Upper lobe of left lung (tissue), 6 donors: ENCODE measurements at regions not wholly inside any gene's neighbourhood (a gene's known extent, or its start where the extent isn't known, plus 50 kb on each side); places are given as distances from the start of the nearest gene placed in this dataset.

Source experiments
- ATAC-seq, 2 donors: fragments of 200-7000 bp; cut with Tn5 transposase; one replicate each; pipeline ENCODE4 v1.9.1; 2022; ENCODE audit warnings: mild to moderate bottlenecking in 2 of 2, moderate library complexity in 2 of 2; ENCODE audit not compliant: low FRiP score in 2 of 2
- DNase-seq, 2 donors: peaks; one replicate each; pipeline ENCODE4 v3.0.0-alpha.2; 2019 to 2020
- H3K27ac ChIP-seq, 4 donors: fragments of 200-600 bp; sonication (generic); one replicate each; pipeline ENCODE4 v1.5.1; 2016 to 2019
- H3K27me3 ChIP-seq, 4 donors: fragments of 200-600 bp; sonication (generic); one replicate each; pipeline ENCODE4 v1.5.1; 2017 to 2019
- H3K36me3 ChIP-seq, 4 donors: fragments of 200-600 bp; sonication (generic); one replicate each; pipeline ENCODE4 v1.5.1; 2016 to 2019
- H3K4me1 ChIP-seq, 4 donors: fragments of 200-600 bp; sonication (generic); one replicate each; pipeline ENCODE4 v1.5.1; 2018 to 2019
- H3K4me3 ChIP-seq, 4 donors: fragments of 200-600 bp; sonication (generic); one replicate each; pipeline ENCODE4 v1.5.1; 2017 to 2019; ENCODE audit warnings: mild to moderate bottlenecking in 2 of 4, moderate library complexity in 1 of 4
- H3K9me3 ChIP-seq, 4 donors: fragments of 200-600 bp; sonication (generic); one replicate each; pipeline ENCODE4 v1.5.1; 2018 to 2019
- CTCF ChIP-seq, 6 experiments: fragments of 450-650 bp in 4 of 6; fragments of 200-600 bp in 2 of 6; sonication (generic) in 2 of 6; IDR thresholded peaks; one replicate each; pipeline ENCODE4 v1.5.1; 2016 to 2019; ENCODE audit warnings: antibody characterized with exemption in 6 of 6
- EP300 ChIP-seq, 4 donors: sonication (generic); formaldehyde crosslinking; IDR thresholded peaks; one replicate each; pipeline ENCODE4 v1.5.1; 2017; ENCODE audit warnings: antibody characterized with exemption in 4 of 4, control low read depth in 2 of 4
- POLR2A ChIP-seq, 4 donors: fragments of 450-650 bp; IDR thresholded peaks; one replicate each; pipeline ENCODE4 v1.5.1; 2016 to 2017; ENCODE audit warnings: antibody characterized with exemption in 4 of 4, mild to moderate bottlenecking in 2 of 4
- POLR2AphosphoS5 ChIP-seq, 2 donors: sonication (generic); formaldehyde crosslinking; IDR thresholded peaks; one replicate each; pipeline ENCODE4 v1.5.1; 2017; ENCODE audit warnings: antibody characterized with exemption in 2 of 2
- WGBS, 2 donors: methylation state at CpG; one replicate each; pipeline ENCODE4 v1.1.5; 2017 to 2018; 5-methylcytosine and 5-hydroxymethylcytosine counted together
- donor health status: DM: no; HTN: no; CAD: no; lungs with moderate emphysema.
- donor health status: DM: no; HTN: yes; CAD: no; lungs with severe emphysema.

GRCh38 chr18:29434650-29435049, 1257.7 kb upstream of the CDH2 start:
- Histone ChIP-seq H3K9me3 (peaks cover 0 to 3% (median 0%) of the 10 kb centered on the region in 4 donors), H3K4me1 (no peaks in the 10 kb centered on the region), H3K27ac (no peak overlapping the region), H3K27me3 (no peaks in the 10 kb centered on the region), H3K4me3 (no peak overlapping the region), H3K36me3 (no peaks in the 10 kb centered on the region)
- TF ChIP-seq POLR2A (IDR thresholded peaks at IDR 0.05) (no peak), POLR2AphosphoS5 (IDR thresholded peaks at IDR 0.05) (no peak), EP300 (IDR thresholded peaks at IDR 0.05) (no peak), CTCF (IDR thresholded peaks at IDR 0.05) (no peak)
- DNase-seq (no peak), ATAC-seq (no peak)
- 49 to 58% methylated on average over 4 of the region's 4 CpGs for WGBS, 2 donors

GRCh38 chr18:29430416-29430815, 1253.5 kb upstream of the CDH2 start:
- H3K4me1 ChIP-seq, result no peaks in the 10 kb centered on the region
- TF ChIP-seq POLR2AphosphoS5 (IDR thresholded peaks at IDR 0.05) (no peak), EP300 (IDR thresholded peaks at IDR 0.05) (no peak), POLR2A (IDR thresholded peaks at IDR 0.05) (no peak), CTCF (IDR thresholded peaks at IDR 0.05) (no peak)
- no peaks in the 10 kb centered on the region for H3K27me3 ChIP-seq
- H3K36me3 ChIP-seq, result no peaks in the 10 kb centered on the region
- no peak for DNase-seq
- peaks cover 0 to 10% (median 0%) of the 10 kb centered on the region in 4 donors for H3K9me3 ChIP-seq
- ATAC-seq, result no peak
- H3K27ac ChIP-seq, result no peak overlapping the region
- no peak overlapping the region for H3K4me3 ChIP-seq

GRCh38 chr18:29418136-29418535, 1241.2 kb upstream of the CDH2 start:
- Histone ChIP-seq H3K4me3 (no peak overlapping the region), H3K27me3 (no peaks in the 10 kb centered on the region), H3K9me3 (peaks cover 0 to 6% (median under 1%) of the 10 kb centered on the region in 4 donors), H3K36me3 (no peaks in the 10 kb centered on the region), H3K4me1 (no peaks in the 10 kb centered on the region), H3K27ac (no peak overlapping the region)
- no peak for DNase-seq
- no peak for TF ChIP-seq POLR2AphosphoS5 (IDR thresholded peaks at IDR 0.05)
- no peak for TF ChIP-seq EP300 (IDR thresholded peaks at IDR 0.05)
- TF ChIP-seq POLR2A (IDR thresholded peaks at IDR 0.05), result no peak
- no peak for TF ChIP-seq CTCF (IDR thresholded peaks at IDR 0.05)
- no peak for ATAC-seq

GRCh38 chr18:29406996-29407395, 1230.1 kb upstream of the CDH2 start:
- no peaks in the 10 kb centered on the region for H3K4me1 ChIP-seq

More at GRCh38 chr18:29406996-29407395, 1230.1 kb upstream of the CDH2 start:
- H3K4me3 ChIP-seq, result no peak overlapping the region
- no peak for DNase-seq
- no peaks in the 10 kb centered on the region for H3K27me3 ChIP-seq
- H3K36me3 ChIP-seq, result no peaks in the 10 kb centered on the region
- H3K9me3 ChIP-seq, result no peaks in the 10 kb centered on the region
- H3K27ac ChIP-seq, result no peak overlapping the region
- WGBS, 2 donors, result 81 to 94% methylated on average over 1 of the region's 1 CpG
- no peak for TF ChIP-seq CTCF (IDR thresholded peaks at IDR 0.05)
- TF ChIP-seq EP300 (IDR thresholded peaks at IDR 0.05), result no peak
- no peak for TF ChIP-seq POLR2A (IDR thresholded peaks at IDR 0.05)
- no peak for TF ChIP-seq POLR2AphosphoS5 (IDR thresholded peaks at IDR 0.05)
- no peak for ATAC-seq
